GM21717 (cell line): ENCODE measurements at regions not wholly inside any gene's neighbourhood (a gene's known extent, or its start where the extent isn't known, plus 50 kb on each side); places are given as distances from the start of the nearest gene placed in this dataset.
A peak's percentile ranks its signal among the peaks of the same experiment; 100 is the strongest.

Source experiments
- ATAC-seq: cut with Tn5 transposase; IDR thresholded peaks from one replicate; pipeline ENCODE4 v1.9.1; 2021; ENCODE audit warnings: mild to moderate bottlenecking, moderate library complexity; ENCODE audit not compliant: unreplicated experiment

DNA sequence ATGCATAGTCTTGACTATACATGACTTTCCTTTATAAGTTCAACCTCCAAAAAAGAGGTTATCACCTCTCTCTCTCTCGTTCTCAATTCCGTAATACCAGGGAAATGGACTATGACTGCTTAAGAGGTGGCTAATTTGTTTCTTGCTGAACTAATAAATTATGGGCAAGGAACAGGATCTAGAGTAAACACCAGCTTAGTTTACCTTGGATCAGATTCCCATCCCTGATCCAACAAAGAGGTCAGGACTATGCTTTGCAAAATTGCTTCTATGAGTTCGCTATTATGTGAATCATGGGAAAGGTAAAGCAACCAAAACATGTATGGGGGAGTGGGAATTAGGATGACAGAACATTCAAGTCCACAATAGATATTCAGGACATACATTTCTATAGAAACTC, 630.7 kb downstream of the HACE1 start:
- ATAC-seq = no peak

DNA sequence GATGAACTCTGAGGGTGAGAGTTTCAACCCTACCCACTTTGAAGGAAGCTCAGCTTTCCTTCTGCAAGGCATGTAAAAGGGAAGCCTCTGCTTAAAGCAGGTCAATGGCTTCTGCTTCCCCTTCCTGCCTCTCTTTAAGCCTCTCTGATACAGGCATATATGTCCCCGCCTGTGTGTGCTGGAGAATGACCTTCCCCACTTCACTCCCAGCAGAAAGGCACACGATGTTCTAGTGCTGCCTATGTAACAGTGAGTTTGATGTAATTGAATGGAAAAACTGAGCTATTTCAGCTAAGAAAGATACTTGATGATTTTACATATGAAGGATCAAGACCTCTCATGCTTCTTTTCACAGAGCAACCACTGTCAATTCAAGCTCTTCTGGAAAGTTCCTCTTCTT, 632.2 kb downstream of the HACE1 start:
- ATAC-seq = no peak

DNA sequence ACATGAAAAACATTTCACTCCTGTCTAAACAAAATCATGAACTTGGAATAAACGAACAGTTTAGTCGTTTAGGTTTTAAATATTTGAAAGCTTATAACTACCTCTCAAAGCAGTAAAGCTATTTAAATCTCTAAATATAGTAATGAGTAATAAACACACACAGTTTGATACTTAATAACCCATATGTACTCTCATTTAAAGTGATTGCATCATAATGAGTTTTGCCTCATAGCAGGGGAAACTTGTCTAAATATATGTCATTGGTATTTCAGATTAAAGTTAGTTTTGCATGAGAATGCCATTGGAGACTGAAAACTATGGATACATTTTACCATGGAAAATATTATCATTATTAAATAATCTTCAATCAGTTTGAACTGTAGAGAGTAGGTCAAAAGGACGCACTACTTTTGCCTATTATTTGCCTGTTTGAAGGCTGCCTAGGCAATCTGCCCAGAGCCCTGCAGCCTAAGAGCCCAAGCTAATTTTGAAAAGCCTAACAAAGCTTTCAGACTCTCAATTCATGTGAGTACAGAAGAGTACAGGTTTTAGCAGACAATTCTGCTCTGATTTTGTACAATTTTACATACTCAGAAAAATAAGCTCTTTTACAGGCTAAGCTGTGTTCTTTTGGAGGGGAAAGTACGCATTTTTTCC, 632.8 kb downstream of the HACE1 start:
- no peak for ATAC-seq

DNA sequence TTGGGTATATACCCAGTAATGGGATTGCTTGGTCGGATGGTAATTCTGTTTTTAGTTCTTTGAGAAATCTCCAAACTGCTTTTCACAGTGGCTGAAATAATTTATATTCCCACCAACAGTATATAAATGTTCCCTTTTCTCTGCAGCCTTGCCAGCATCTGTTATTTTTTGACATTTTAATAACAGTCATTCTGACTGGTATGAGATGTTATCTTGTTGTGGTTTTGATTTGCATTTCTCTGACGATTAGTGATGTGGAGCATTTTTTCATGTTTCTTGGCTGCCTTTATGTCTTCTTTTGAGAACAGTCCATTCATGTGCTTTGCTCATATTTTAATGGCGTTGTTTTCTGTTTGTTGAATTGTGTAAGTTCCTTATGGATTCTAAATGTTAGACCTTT, 641.6 kb downstream of the HACE1 start:
- ATAC-seq = no peak

DNA sequence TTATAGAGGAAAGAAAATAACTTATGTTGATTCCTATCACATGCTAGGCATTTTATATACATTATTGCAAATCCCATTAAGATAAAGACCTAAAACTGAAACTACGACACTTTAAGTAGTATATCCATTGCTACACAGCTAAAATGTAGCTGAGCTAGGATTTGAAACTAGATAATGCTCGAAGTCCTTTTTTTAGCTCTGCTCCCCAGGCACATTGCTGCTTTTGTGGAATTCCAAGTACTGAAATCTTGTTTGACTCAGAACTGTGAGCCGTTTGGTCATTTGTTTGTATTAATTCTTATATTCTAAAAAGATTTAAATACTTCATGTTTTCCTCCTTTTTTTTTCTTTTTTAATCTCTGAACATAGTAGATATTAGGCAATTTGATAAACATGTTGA, 644.8 kb downstream of the HACE1 start:
- ATAC-seq = no peak

DNA sequence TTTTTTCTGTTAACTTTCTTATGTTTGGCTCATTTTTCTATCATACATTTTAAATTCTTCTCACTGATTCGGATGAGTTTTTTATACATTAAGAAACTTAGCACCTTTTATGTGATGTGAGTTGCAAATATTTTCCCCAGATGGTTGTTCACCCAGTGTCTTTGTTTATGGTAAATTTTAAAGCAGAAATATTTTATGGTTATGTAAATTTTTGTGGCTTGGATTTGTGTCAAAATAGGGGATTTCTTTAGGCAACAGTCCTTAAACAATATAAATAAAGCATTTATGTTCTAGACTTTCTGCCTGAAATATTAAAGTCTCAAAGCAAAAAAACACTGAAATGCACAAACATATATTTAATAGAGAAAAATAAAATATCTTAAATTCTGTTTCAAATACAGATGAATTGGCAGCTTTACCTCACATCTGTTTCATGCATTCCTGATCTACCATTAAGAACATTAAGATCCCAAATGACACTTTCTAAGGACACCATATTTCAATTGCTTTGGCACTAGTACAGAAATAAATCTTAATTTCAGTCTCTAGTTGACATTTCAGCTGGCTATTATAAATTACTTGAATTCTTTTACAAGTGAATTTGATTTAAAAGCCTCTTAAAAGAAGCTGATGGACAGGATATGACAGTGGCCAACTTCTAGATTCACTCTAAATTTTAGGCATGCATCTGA, 646.6 kb downstream of the HACE1 start:
- no peak for ATAC-seq

DNA sequence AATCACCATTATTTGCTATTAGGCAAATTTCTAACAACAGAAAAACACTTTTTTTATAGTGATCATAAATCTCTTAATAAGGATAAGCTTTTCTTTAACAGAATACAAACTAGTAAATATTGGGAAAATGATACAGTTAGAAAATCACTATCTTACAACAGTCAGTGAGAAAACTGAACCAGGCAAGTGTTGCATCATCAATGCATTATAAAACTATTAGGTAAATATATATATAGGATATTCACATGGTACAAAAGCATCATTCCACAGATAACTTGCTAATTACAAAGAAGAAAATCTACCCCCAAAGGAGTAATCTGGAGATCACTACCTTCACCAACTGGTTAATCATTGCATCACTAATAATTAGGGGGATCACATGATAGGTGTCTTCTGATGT, 652.1 kb downstream of the HACE1 start:
- no peak for ATAC-seq

DNA sequence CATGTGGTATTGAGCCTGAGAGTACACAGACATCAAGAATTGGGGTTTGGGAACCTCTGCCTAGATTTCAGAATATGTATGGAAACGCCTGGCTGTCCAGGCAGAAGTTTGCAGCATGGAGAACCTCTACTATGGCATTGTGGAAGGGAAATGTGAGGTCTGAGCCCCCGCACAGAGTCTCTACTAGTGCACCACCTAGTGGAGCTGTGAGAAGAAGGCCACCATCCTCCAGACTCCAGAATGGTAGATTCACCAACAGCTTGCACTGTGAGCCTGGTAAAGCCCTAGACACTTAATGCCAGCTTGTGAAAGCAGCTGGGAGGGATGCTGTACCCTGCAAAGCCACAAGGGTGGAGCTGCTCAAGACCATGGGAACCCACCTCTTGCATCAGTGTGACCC, 658.2 kb downstream of the HACE1 start:
- no peak for ATAC-seq

DNA sequence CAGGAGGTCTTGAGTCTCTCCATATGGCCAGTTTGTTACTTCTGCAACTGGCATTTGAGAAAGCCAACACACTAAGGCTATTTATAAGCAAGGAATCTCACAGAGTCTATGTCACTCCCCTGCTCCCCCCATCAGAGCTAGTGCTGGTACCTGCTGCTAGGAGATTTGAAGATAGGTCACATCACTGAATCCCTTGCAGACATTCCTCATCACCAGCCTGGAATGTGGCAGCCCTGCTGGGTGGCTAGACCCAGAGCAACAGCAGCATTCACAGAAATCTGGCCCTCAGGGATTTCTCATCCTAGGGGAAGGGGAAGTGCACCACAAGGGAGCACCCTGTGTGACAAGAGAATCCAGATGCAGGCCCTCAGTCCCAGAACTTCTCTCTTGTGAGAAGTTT, 672.1 kb downstream of the HACE1 start:
- no peak for ATAC-seq

DNA sequence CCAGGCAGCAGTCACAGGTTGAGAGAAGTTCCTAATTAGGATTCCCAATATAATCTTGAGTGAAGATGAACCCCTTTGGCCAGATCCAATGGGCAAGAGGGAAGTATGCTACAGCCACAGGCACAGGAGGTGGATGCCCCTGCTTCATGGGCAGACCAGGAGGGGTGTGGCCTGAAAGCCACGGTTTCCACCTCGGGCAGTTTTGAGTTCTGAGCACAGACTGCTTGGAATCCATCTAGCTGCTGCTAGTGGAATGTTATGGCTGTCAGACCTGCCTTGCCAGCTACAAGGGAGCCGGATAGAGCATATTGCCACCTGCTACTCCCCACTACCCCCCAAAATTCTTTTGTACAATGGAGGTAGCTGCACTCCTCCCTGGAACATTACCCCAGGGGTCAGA, 672.9 kb downstream of the HACE1 start:
- no peak for ATAC-seq

DNA sequence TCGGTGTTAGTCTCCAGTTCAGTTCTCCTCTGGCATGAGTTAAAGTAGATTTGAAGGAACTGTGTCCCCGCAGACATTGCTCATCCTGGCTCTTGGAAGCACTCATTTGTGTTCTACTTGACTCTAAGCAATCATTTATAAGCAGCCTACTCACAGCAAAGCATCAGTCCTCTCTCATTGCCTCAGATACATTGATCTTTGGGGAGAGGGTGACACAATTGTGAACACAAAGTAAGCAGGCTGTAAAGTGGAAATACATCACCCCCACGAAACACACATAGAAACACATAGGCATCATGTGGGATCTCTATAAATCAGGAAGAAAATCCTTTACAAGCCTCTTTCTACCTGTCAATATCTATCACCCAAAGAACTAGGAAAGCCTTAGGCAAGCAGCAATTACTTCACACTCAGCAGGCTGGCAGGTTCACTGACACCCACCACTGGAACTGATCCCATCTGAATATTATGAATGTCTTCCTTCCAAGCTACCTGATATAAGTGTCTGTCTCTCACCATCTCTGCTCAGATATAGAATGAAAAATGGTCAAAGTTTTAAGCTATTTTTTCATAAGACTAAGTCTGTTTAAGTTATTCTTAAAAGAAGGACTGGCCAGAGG, 675.8 kb downstream of the HACE1 start:
- ATAC-seq = no peak

DNA sequence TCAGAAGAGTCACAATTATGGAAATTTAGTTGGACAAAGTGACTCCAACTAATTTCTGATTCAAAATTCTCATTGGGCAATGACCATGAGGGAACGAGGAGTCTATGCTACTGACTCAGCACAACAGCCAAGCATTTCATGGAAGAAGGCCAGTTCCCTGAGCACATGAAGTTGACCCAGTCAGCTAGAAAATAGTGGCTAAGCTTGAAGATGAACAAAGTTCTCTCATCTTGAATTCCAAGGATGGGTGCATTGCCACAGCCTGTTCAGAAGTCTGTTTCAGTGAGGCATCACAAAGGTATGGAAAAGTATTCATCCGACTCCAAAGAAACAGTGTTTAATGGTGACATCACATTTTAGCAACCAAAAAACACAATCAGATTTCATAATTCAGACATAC, 676.9 kb downstream of the HACE1 start:
- ATAC-seq = no peak

DNA sequence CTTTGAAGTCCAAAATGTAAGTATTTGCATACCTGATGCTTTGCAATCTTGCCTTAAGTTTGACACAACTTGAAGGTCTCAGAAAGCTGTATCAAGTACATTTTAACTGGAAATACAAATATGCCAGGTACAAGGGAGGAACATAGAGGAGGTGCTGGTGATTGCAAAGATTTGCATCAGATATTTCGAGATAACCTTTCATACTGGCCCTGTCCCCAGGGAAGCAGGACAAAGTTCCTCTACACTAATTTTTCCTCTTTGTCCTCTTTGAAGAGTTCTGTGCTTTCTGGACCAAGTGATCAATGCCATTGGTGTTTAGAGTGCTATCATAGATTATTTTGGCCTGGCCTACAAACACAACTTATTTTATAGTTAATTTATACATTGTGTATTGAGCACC, 686.1 kb downstream of the HACE1 start:
- ATAC-seq = no peak

DNA sequence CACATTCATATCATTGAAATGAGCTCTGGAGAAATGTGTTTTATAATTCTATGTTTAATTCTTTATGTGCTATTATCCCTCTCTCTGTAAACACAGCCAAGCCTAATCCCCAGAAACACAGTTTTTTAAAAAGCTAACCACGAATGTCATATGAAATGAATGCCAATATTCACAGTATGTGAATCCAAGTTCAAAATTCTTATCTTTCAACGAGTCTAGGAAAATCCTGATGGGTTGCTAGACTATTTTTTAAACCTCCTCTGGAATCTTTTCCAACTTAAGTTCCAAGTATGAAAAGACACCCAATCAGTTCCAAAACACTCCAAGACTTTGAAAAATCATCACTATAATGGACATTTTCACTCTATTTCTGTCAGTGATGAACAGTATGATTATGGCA, 689.3 kb downstream of the HACE1 start:
- ATAC-seq = no peak

DNA sequence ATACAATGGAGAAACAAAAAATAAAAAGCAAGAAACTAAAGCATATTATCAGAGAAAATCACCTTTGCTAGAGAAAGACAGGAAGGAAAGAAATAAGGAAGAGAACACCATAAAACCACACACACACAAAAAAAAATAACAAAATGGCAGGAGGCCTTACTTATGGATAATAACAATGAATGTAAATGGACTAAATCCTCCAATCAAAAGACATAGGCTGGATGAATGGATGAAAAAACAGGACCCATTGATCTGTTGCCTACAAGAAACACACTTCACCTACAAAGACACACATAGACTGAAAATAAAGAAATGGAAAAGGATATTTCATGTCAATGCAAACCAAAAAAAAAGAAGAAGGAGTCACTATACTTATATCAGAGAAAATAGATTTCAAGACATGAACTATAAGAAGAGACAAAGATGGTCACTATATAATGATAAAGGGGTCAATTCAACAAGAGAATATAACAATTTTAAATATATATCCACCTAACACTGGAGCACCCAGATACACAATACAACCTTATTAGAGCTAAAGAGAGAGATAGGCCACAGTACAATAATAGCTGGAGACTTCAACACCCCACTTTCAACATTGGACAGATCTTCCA, 693.6 kb downstream of the HACE1 start:
- no peak for ATAC-seq

DNA sequence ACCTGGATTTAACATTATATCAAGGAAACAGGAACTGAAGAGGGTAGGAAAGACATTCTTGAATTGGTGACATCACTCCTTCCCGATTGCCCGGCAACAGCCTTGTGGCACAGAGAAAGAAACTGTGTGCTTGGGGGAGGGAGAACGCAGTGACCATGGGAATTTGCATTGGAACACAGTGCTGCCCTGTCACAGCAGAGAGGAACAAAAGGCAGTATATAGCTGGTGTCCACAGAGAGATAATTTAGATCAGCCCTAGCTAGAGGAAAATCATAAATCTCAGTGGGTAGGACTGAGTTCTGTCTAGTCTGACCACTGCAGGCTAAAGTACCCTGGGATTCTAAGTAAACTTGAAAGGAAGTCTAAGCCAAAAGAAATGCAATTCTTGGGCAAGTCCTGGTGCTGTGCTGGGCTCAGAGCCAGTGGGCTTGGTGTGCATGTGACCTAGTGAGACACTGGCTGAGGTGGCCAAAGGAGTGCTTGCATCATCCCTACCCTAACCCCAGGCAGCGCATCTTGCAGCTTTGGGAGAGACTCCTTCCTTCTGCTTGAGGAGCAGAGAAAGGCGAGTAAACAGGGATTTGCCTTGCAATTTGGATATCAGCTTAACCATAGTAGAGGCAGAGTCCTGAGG, 697.6 kb downstream of the HACE1 start:
- no peak for ATAC-seq

DNA sequence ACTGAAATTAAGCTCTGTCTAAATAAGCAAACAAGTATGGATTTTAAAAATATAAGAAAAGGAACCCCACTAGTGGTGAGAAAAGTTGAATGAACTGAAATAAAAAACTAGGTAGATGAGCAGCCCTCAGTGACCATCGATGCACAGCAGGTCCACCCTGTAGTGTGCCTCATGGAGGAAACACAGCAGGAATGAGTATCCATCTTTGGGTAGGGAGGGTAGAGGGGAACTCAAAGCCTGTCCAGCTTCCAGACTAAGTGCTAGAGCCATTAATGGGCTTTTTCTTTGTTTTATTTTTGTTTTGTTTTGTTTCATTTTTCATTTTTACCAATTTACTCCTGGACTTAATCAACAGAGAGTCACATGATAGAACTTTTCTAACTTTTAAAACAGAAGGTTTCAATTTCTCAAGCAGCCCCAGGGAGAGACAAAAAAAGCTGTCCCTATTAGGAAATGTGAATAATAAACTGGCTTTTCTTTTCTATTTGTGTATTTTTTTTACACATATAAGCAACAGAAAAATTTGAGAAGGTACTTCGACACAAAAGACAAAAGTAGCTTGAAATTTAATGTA, 700.6 kb downstream of the HACE1 start:
- ATAC-seq = peak; percentile 62

DNA sequence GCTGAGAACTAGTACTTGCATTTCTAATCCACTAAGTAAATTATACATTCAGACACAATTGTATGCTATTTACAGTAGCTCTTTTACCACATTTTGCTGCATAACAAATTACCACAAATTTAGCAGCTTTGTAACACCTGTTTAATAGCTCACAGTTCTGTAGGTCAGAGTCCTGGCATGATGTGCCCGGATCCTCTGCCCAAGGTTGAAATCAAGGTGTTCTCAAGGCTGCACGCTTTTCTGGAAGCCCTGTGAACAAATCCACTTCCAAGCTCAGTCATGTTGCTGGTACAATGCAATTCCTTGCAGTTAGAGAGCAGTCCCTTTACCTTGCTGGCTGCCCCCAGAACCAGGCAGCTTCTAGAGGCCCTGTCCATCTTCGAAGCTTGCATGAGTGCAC, 716.0 kb downstream of the HACE1 start:
- ATAC-seq = no peak

DNA sequence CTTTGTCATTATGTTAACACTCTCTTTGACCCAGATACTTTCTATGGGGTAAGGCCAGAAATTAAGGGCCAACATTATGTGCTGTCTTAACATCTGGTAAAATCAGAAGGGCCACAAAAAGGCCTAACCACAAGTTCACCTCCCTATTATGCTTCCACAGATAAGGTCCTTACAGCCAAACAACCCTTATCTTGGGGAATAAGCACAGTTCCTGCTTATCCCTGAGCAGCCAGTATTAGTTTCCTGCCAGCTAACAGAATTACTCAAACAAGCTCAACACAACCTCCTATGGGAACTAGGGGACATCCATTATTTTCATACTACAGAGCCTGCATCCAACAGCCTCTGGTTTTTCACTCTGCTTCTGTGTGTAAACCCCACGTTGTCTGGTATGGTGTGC, 724.8 kb downstream of the HACE1 start:
- no peak for ATAC-seq

DNA sequence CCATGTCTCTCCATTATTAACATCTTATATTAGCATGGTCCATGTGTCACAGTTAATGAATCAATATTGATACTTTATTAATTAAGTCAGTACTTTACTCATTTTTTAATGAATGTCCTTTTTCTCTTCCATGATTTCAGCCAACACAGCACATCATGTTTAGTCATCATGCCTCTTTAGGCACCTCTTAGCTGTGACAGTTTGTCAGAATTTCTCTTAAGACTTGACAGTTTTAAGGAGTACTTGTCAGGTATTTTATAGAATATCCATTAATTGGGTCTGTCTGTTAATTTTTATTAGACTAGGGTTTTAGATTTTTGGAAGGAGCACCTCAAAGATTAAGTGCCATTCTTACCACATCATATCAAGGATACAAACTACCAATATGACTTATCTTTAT, 729.4 kb downstream of the HACE1 start:
- ATAC-seq = no peak

DNA sequence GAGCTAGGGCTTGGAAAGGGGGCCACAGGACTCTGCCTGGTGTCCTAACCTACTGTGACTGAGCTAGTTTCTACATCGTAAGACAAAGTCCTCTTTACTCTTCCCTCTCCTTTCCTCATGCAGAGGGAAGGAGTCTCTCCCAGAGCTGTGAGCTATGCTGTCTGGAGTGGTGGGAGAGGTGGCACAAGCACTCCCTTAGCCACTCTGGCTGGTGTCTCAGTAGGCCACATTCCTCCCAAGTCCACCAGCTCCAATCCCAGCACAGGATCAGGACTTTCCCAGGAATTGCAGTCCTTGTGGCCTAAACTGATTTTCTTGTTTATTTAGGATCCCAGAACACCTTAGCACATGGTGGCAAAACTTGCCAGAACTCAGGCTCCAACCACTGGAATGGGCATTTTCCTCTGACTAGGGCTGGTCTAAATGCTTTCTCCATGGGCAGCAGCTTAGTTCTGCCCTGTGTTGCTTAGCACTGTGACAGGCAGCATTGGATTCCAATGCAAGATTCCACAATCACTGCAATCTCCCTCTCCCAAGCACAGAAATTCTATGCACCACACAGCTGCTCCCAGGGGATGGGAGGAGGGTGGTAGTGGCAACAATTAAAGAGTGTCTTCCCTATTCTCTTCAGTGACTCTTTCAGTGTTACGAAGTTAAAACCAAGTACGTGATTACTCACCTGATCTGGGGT, 733.3 kb downstream of the HACE1 start:
- no peak for ATAC-seq
